ENCODE measurements at regions not wholly inside any gene's neighbourhood (a gene's known extent, or its start where the extent isn't known, plus 50 kb on each side); places are given as distances from the start of the nearest gene placed in this dataset.

DNA sequence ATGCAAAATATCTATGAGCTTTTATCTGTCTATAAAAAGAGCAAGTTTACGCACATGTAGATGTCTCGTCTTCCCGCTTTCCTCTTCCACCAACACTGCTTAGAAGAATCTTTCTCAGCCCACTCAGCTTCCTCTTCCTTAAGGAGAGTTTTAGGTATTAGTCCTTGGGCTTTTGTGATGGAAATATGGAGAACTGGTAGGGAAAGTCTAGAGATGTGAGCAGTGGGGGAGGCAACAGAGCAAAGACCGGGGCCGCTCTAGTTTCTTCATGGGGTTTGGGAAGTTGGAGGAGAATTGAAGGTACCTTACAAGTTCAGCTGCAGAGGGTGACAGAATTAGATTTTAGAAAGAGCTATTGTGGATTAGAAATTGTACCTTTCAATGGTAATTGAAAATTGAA lies 56.3 kb upstream of the CPNE8 start:
- TF ChIP-seq, protein P1, sequence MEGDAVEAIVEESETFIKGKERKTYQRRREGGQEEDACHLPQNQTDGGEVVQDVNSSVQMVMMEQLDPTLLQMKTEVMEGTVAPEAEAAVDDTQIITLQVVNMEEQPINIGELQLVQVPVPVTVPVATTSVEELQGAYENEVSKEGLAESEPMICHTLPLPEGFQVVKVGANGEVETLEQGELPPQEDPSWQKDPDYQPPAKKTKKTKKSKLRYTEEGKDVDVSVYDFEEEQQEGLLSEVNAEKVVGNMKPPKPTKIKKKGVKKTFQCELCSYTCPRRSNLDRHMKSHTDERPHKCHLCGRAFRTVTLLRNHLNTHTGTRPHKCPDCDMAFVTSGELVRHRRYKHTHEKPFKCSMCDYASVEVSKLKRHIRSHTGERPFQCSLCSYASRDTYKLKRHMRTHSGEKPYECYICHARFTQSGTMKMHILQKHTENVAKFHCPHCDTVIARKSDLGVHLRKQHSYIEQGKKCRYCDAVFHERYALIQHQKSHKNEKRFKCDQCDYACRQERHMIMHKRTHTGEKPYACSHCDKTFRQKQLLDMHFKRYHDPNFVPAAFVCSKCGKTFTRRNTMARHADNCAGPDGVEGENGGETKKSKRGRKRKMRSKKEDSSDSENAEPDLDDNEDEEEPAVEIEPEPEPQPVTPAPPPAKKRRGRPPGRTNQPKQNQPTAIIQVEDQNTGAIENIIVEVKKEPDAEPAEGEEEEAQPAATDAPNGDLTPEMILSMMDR (conservative IDR thresholded peaks at IDR 0.05; ENCODE audit: low read depth, low read length), result no peak
- TF ChIP-seq EZH2 (IDR thresholded peaks at IDR 0.05; ENCODE audit: borderline replicate concordance, low read depth, low read length, poor library complexity, severe bottlenecking), result no peak
